ENCODE measurements at regions not wholly inside any gene's neighbourhood (a gene's known extent, or its start where the extent isn't known, plus 50 kb on each side); places are given as distances from the start of the nearest gene placed in this dataset.

DNA sequence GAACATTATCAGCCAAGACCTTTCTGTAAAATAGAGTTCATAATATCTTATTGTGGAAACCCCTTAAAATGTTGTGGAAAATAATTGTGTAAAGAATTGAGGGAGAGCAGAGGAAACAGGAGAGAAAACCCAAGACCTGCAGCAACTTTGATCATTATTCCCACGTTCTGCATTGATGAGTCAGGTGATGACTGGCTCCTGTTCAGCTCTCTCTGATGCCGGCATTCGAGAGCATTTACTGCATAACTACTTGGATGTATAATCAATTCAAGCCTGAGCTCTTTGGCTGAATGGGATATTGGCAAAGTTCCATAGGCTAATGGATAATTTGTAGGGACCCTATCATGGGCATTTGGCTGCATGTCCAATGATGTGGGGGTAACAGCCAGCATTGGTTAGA lies 176.3 kb upstream of the ARID2 start:
- DNase-seq, result no peak

DNA sequence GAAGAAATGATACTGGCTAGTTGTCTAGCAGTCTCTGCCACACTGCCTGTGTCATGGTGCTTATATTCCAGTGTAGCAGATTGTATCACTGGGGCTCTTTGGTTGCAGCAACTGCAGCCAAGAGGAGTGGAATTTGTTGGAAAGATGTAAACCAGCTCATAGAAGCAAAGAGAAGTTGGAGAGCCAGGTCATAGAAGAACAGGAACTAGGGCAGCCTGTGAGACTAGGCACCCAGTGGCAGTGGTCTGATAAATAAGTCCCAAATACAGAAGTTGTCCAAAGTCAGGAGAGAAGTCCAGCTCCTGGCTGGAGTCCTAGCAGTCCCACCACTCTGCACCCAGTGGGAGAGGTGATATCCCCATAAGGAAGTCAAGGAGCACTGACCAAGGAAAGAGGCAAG lies 172.5 kb upstream of the ARID2 start:
- no peak for DNase-seq

DNA sequence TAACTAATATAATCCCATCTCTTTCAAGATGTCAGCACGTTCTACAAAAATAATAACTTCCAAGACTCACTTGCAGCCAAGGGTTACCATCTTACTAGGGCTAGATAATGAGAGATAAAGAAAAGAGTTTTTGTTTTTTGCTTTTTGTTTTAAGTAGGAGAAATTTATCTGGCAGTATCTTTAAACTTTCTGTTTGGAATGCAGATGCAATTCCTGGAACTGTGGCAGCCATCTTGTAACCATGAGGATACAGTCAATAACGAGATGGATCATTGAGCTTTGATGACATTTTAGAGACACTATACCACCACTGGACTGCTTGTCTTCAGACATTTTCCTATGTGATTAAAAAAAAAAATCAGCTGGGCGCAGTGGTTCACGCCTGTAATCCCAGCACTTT lies 171.2 kb upstream of the ARID2 start:
- no peak for DNase-seq

DNA sequence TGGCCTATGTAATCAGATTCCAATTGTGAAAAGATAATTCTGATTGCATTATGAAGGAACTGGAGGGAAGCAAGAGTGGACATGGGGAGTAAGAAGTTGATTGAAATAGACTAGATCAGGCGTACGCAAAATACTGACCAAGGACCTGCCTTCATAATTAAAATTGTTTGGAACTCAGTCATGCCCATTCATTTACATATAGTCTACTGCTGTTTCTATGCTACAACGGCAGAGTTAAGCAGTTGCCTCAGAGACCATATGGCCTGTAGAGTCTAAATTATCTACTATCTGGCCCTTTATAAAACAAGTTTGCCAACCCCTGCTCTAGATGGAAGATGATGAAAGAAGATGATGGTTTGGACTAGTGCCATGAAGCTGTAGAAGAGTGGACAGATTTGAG lies 170.0 kb upstream of the ARID2 start:
- DNase-seq, result no peak

DNA sequence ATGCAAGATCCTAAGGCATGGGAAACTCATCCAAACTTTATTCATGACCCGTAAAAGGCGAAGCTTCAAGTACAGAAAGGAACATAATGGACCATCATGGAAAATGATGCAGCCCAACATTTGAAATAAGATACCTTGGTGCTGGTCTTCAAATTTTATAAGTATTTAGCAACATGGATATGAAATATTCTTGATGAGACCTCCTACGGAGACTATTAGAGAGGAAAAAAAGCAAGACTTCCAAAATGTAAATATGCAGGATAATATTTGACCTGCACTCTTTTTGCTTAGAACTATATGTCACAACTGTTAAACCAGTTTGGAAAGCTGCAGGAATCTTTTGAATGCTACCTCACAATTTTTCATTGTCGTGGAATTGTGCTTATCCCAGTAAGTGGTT lies 168.8 kb upstream of the ARID2 start:
- DNase-seq, result no peak

DNA sequence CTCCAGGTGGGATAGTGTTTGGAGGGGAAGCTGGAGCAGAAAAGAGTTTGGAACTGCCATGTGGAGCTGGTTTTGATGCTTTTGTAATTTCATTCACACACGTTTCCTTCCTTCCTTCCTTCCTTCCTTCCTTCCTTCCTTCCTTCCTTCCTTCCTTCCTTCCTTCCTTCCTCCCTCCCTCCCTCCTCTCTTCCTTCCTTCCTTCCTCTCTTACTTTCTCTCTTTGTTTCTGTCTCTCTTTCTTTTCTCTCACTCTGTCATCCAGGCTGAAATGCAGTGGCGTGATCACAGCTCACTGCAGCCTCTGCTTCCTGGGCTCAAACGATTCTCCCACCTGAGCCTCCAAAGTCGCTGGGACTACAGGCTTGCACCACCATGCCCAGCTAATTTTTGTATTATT lies 168.0 kb upstream of the ARID2 start:
- DNase-seq, result no peak

DNA sequence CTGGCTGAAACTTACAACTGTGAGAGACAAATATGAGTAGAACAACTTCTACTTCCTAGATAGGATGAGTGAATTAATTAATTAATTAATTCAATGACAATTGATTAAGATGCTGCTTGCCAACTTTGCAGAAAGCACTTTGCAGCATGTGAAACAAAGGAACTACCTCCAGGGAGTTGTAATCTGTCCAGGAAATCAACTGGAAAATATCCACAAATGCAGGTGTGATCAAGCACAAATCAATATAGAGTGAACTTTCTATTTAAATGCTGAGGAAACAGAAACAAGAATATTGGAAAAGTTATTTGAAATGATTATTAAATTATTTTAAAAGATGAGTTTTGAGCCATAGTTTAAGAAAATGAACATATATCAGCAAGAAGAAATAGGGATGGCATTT lies 163.9 kb upstream of the ARID2 start:
- DNase-seq, result no peak

DNA sequence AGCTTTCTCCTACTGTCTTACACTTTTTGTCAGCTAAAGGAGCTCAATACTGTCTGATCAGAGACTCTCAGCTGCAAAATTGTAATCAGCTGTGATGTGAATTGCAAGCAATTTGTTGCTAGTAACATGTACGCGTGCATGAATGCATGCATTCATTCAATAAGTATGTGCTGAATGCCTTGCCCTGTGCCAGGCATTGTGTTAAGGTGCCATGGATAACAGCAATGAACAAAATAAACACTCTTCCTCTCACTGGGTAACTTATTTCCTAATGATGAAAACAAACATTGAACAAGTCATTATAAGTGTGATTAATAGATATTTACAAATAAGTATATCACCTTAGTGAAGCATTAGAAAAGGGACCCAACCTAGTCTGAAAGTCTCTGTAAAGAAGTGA lies 163.2 kb upstream of the ARID2 start:
- no peak for DNase-seq

DNA sequence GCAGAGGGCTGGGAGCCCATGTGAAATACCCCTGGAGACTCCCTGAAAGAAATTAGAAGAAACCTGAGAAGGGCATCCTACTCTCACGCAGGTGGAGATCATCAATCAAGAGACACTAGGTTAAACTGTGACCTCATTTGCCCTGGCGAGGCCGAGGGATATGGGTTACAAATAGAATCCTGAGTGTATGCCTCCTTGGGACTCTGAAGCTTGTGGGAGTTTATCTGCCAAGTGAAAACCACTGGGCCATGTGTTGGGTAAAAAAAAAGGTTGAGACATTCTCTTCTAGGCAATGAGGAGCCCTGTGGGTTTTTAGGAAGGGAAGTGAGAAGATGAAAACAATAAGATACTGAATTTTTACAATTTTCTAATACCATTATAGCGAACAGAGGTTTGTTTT lies 160.7 kb upstream of the ARID2 start:
- DNase-seq, result no peak

DNA sequence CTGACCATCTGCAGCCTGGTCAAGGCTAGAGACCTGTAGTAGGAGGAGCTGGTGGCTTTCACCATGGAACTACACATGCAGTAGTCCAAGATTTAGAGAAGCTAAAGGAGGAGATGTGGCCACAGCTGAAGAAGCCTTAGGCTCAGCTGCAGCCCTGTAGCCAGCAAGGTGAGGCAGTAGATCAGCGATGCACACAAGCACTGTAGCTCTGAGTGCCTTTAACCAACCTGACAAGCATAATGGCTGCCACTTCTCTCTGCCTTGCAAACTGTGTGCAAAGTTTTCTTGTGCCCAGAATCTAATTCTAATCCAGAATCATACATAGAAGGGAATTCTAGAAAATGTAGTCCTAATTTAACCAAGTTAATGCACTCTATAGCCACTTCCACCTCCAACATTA lies 159.0 kb upstream of the ARID2 start:
- no peak for DNase-seq

DNA sequence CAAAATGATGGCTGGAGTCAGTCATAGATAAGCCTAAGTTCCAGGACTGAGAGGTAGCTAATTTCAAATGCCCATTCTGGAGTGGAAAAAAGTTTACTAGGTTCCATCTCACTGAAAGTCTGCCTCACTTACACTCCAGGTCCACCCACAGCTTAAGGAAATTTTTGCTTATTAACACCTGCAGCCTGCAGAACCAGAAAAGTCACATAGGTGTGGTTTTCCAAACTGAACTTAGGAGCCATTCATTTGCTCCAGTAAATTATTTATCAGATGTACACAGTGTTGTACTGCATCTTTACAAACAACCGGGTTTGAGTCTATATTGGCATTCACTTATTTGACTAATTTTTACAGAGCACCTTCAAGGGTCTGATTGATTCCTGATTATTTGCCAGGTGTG lies 157.4 kb upstream of the ARID2 start:
- DNase-seq, result no peak

DNA sequence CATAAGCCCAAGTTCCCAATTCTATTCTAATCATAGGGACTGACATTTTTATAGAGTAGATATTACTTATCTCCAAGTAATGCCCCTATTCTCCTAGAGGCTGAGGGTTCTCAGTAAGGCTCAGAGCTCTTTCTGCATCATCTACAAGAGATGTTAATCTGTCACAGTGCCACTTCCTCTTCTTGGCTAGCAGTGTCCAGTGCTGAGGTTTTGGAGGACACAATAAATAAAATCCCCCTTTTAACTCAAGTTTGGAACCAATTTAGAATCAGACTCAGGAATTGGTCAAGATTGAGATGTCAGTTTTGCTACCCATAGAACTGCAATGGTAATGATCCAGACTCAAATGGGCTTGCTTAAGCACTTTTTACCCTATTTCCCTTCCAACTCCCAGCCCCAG lies 154.1 kb upstream of the ARID2 start:
- DNase-seq, result no peak

DNA sequence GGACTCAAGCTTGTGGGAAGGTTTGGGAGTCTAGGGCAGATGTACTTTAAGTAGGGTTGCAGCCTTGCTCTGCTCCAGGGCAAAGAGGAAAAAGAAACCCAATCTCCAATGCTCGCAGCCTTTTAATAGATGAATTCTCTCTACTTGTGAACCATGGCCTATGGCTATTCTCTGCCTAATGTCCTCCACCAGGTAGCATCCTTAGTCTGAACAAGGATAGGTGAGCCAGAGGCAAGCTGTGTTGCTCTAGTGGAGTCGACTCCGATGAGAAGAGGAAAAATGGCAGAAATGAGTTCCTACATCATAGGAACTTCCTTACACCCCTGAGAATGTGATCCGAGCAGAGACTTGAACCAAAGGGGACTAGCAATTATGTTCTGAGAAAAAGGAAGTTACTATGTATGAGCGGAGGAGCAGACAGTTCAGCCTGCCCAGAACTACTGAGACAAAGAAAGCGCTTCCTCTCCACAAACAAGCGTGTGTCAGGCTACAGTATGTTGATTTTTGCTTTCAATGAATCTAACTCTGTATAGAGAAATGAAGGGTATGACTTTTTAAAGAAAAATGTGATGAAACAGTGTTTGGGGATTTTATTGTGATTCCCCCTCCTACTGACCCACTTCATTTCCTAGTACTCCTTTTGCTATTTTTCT lies 153.6 kb upstream of the ARID2 start:
- no peak for DNase-seq

DNA sequence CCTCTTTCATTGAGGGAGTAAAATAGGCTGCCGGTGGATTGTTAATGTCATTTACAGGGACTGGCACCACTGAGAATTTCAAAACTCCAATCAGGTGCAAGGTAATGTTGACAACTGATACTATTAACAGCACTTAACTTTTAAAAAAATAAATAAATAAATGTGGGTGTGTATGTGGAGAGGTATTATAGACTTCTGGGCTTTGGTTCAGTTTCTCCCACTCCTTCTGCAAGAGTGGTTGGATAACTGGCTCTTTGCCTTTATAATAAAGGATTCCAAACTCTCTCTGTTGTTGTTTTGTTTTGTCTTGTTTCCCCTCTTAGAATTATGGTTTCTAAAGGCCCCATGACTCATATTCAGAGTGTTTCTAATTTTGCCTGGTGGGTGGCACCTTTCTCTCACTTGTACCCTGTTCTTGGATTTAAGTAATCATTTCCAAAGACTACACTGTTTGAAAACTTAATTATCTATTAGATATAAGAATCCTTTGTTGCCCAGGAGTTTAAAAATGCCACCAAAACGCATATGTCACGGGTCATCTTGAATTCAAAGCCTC lies 151.6 kb upstream of the ARID2 start:
- no peak for DNase-seq

DNA sequence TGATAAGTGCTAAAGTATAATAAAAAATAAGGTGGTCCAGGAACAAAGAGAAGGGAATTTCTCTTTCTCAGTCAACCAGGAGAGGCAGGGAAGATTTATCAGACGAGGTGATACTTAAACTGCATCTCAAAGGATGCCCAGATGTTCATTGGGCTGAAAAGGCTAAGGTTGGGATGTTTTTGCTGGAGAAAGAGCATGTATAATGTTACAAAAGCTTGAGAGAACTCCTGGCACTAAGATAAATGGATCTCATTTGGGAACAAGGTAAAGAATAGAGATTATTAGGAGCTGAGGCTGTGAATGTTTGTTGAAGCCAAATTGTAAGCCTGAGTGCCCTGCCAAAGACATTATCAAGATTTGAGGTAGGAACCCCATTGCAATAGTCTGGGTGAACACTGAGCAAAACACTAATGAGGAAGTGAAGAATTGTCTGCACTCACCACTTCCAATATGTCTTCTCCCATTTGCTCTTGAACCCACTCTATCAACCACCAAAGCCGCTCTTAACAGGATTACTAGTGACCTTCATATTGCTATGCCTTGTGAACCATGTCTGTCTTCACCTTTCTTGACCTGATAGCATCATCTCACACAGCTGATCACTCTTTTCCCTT lies 149.0 kb upstream of the ARID2 start:
- DNase-seq, result no peak

DNA sequence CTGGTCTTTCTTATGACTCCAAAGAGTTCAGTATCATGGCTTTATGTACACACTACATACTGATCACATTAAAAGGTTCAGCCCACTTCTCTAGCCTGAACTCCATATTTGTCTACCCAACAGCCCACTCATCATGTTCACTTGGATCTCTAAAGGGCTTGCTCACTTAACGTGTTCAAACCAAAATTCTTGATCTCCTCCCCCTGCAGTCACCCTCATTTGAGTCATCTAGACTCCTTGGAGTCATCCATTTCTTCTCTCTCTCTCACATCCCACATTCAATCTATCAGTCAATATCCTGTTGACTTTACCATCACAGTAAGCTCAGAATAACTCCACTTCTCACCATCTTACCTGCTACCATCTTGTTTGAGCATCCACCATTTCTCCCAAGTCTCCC lies 148.4 kb upstream of the ARID2 start:
- no peak for DNase-seq

DNA sequence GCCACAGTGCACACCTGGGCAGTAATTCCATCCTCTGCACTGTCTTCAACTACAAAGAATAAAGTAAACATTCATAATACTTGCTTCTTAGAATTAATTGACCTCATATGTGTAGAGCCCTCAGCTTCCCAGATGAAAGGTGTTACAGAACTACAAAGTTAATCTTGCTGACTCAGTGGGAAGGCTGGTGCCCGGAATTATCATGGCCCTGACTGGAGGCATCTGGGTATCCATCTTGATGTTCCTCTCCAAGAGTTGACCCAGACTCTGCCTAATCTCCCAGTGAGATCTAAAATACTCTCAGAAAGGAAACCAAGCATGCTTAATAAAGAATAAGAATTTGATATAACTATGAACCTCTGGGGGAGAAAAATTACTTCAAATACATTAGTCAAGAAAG lies 147.0 kb upstream of the ARID2 start:
- no peak for DNase-seq

DNA sequence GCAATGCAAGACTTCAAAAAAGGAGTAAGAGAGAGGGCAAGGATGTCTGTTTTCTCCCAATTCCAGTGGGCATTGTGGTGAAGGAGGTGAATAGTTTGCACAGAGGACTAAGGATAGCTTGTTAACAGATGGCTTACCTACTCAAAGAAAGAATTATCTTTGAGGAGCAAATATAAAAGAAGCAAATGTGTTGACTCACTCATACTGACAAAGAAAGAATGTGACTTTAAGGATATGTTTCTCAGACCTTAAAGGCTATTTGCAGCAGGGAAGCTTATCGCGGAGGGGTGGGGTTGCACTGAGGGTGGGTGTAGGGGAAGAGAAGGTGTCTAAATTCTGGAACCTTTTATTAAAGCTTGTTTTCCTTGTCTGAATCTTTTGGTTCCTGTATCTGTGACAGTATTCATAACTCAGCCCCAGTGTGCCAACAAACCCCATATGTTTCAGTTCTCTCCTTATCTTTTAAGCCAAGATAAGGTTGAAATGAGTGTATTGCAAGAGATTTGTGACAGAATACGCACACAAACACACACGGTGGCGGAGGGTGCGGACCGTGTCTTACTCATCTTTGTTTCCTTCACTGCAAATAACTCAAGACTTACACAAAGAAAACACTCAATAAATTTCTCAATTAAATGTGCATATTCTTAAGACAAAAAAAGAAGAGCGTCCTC lies 146.4 kb upstream of the ARID2 start:
- DNase-seq, result no peak

DNA sequence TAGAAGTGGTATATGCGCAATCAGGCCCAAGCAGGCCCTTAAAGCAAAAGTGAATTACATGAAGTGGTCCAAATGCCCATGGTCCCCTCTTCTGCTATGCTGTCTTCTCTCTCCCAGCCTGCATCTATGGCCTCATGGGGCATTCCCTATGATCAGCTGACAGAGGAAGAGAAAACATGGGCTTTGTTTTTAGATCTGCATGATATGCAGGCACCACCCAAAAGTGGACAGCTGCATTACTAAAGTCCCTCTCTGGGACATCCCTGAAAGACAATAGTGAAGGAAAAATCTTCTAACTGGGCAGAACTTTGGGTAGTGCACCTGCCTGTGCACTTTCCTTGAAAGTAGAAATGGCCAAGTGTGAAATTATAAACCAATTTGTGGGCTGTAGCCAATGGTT lies 145.2 kb upstream of the ARID2 start:
- DNase-seq, result no peak

DNA sequence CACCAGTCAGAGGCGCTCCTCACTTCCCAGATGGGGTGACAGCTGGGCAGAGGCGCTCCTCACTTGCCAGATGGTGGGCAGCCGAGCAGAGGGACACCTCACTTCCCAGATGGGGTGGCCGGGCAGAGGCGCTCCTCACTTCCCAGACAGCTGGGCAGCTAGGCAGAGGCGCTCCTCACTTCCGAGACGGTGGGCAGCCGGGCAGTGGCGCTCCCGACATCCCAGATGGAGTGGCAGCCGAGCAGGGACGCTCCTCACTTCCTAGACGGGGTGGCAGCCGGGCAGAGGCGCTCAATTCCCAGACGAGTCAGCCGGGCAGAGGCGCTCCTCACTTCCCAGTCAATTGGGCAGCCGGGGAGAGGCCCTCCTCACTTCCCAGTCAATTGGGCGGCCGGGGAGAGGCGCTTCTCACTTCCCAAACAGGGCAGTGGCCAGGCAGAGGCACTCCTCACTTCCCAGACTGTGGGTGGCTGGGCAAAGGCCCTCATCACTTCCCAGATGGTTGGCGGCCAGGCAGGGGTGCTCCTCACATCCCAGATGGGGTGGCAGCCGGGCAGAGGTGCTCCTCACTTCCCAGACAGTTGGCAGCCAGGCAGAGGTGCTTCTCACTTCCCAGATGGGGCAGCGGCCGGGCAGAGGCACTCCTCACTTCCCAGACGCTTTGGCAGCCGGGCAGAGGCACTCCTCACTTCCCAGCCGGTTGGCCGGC lies 143.8 kb upstream of the ARID2 start:
- no peak for DNase-seq

DNA sequence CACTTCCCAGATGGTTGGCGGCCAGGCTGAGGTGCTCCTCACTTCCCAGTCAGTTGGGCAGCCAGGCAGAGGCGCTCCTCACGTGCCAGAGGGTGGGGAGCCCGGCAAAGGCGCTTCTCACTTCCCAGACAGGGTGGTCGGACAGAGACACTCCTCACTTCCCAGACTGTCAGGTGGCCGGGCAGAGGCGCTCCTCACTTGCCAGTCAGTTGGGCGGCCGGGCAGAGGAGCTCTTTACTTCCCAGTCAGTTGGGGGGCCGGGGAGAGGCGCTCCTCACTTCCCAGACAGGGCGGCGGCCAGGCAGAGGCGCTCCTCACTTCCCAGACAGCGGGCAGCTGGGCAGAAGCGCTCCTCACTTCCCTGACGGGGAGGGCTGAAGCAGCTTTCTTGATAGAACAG lies 143.0 kb upstream of the ARID2 start:
- DNase-seq, result no peak

DNA sequence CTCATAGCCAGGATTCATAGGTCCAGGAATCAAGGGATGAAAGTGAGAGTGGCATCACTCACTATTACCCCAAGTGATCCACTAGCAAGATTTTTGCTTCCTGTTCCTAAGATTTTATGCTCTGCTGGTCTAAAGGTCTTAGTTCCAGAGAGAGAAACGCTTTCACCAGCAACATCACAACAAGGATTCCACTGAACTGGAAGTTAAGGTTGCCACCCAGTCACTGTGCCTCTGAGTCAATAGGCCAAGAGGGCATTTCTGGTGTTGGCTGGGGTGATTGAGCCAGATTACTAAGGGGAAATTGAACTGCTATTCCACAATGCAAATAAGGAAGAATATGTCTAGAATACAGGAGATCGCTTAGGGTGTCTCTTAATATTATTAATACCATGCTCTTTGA lies 142.5 kb upstream of the ARID2 start:
- DNase-seq, result no peak

DNA sequence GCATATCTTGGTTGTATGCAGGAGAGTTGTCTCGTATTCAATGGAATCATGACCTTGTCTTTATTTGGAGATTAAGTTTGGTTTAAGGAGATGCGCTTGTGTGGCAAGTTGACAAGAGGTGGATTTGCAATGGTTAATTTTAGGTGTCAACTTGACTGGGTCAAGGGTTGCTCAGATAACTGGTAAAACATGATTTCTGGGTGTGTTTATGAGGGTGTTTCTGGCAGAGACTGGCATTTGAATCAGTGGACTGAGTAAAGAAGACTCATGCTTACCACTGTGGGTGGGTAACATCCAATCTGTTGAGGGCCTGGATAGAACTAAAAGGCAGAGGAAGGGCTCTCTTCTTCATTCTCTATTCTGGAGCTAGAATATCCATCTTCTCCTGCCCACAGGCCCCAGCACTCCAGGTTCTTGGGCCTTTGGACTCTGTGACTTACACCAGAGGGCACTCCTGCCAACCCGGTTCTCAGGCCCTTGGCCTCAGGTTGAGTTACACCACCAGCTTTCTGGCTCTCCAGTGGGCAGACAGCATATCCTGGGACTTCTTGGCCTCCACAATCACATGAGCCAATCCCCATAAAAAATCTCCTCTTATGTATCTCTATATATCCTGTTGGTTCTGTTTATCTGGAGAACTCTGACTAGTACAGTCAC lies 141.5 kb upstream of the ARID2 start:
- no peak for DNase-seq

All from SHP77 treated with DMSO at 0.1 percent for 48 hours (cell line).